PC-9 (cell line): ENCODE measurements at regions not wholly inside any gene's neighbourhood (a gene's known extent, or its start where the extent isn't known, plus 50 kb on each side); places are given as distances from the start of the nearest gene placed in this dataset.
"Not testable (repeated sequence)": the region's sequence is repeated elsewhere in the genome, so short reads cannot be mapped to it uniquely, and the experiment has no call there.

Experiments
- EZH2 ChIP-seq: fragments of 200-600 bp; sonication (generic); IDR thresholded peaks from 2 replicates; pipeline ENCODE4 v1.8.0; 2017; ENCODE audit warnings: antibody characterized with exemption, low read depth
- TF ChIP-seq, protein P1 (sequence below): fragments of 200-600 bp; sonication (generic); conservative IDR thresholded peaks from 2 replicates; pipeline ENCODE4 v1.6.1; 2017; ENCODE audit warnings: mixed run types, antibody characterized with exemption, mild to moderate bottlenecking, moderate library complexity

DNA sequence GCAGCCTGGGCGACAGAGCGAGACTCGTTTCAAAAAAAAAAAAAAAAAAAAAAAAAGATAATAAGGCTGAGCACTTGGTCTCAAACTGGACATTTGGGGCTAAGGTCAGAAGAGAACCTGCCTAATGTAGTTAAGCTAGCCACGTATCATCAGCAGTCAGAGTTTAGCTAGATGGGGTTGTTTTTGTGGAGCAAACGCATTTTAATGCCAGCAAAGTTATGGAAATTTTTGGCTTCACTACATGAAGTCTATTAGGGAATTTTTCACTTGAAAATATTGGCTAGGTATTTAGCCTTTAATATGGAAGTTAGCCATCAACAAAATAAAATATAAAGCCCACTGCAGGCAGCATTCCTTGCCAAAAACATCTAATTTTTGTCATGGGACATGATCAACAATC, 902.9 kb upstream of the CDH18 start:
- TF ChIP-seq, protein P1, sequence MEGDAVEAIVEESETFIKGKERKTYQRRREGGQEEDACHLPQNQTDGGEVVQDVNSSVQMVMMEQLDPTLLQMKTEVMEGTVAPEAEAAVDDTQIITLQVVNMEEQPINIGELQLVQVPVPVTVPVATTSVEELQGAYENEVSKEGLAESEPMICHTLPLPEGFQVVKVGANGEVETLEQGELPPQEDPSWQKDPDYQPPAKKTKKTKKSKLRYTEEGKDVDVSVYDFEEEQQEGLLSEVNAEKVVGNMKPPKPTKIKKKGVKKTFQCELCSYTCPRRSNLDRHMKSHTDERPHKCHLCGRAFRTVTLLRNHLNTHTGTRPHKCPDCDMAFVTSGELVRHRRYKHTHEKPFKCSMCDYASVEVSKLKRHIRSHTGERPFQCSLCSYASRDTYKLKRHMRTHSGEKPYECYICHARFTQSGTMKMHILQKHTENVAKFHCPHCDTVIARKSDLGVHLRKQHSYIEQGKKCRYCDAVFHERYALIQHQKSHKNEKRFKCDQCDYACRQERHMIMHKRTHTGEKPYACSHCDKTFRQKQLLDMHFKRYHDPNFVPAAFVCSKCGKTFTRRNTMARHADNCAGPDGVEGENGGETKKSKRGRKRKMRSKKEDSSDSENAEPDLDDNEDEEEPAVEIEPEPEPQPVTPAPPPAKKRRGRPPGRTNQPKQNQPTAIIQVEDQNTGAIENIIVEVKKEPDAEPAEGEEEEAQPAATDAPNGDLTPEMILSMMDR, result not testable (repeated sequence)
- not testable (repeated sequence) for TF ChIP-seq EZH2
